ENCODE measurements at regions not wholly inside any gene's neighbourhood (a gene's known extent, or its start where the extent isn't known, plus 50 kb on each side); places are given as distances from the start of the nearest gene placed in this dataset.
"Not testable (repeated sequence)": the region's sequence is repeated elsewhere in the genome, so short reads cannot be mapped to it uniquely, and the experiment has no call there.

DNA sequence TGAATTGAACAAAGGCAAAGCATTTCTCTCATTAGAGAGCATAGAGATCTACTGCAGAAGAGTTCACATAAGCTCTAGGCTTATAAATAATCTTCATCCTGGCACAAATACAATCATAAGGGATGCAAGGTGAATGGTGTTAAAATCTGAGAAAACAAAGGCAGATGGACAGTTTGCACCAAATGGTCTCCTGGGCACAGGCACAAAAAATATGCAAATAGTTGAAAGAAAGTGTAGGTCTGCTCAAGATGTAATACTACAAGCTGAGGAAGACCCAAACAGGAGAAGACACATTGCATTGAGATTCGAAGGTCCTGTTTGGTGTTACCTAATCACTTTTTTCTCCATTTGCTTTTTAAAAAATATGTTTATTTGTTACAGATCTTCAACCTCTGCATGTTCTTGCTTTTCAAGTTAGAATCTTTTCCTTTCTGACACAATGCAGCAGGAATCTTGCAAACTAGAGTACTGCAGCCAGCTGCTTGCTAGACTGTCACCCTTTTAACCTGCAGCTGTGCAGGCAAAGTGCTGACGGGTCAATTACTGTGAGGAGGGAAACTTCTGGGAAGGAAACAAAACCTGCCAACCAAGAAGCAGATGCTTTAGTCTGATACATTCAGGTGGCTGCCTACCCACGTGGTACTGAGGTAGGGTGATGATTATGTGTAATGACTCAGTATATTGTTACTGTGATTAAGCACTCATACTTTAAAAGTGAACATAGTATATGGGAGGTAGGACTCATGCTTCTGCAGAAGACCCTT is 1048.6 kb upstream of the SEMA6A start:
- no peak for DNase-seq (ENCODE audit: low read depth)
- TF ChIP-seq, protein P1, sequence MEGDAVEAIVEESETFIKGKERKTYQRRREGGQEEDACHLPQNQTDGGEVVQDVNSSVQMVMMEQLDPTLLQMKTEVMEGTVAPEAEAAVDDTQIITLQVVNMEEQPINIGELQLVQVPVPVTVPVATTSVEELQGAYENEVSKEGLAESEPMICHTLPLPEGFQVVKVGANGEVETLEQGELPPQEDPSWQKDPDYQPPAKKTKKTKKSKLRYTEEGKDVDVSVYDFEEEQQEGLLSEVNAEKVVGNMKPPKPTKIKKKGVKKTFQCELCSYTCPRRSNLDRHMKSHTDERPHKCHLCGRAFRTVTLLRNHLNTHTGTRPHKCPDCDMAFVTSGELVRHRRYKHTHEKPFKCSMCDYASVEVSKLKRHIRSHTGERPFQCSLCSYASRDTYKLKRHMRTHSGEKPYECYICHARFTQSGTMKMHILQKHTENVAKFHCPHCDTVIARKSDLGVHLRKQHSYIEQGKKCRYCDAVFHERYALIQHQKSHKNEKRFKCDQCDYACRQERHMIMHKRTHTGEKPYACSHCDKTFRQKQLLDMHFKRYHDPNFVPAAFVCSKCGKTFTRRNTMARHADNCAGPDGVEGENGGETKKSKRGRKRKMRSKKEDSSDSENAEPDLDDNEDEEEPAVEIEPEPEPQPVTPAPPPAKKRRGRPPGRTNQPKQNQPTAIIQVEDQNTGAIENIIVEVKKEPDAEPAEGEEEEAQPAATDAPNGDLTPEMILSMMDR (conservative IDR thresholded peaks at IDR 0.05; ENCODE audit: low read depth, low read length): no peak

DNA sequence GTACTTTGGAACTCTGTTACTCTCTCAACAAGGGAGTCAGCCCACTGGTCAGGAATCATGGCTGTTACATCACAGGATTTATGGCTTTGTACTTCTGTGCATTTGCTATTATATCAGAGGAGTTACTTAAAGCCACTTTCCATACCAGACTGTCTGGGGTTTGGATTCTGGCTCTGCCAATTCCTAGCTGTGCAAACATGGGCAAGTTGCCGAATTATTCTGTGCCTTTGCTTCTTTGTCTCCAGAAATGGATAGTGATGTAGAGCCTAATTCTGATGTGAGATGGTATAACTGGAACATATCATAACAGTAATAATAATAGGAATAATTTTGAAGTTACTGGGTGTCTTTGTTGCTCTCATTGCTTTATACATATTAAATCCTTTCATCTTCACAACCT is 1047.3 kb upstream of the SEMA6A start:
- no peak overlapping the region for H3K4me3 ChIP-seq (ENCODE audit: low read length)
- DNase-seq (ENCODE audit: low read depth): no peak
- TF ChIP-seq, protein P1 (conservative IDR thresholded peaks at IDR 0.05; ENCODE audit: low read depth, low read length): no peak

More for the DNA sequence above, 1048.6 kb upstream of the SEMA6A start:
- H3K4me3 ChIP-seq (ENCODE audit: low read length): no peak overlapping the region

DNA sequence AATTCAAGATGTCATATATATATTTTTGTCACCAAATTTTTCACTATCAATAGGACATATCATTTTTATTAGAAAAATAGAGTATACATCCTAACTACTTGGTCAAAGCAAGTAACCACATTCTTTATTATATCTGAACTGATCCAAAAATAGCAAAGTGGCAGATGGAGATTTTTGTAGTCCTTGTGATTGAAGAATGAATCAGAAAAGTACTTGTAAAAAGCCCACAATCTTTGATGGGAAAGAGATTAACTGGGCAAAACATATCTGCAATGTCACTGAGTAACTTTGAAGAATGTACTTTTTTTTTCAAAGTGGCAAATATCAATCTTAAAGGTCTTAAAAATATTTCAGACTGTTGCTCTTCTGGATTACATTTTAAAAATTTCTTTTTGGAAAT is 1040.6 kb upstream of the SEMA6A start:
- TF ChIP-seq, protein P1 (conservative IDR thresholded peaks at IDR 0.05; ENCODE audit: low read depth, low read length): no peak
- no peak for DNase-seq (ENCODE audit: low read depth)
- no peak overlapping the region for H3K4me3 ChIP-seq (ENCODE audit: low read length)

DNA sequence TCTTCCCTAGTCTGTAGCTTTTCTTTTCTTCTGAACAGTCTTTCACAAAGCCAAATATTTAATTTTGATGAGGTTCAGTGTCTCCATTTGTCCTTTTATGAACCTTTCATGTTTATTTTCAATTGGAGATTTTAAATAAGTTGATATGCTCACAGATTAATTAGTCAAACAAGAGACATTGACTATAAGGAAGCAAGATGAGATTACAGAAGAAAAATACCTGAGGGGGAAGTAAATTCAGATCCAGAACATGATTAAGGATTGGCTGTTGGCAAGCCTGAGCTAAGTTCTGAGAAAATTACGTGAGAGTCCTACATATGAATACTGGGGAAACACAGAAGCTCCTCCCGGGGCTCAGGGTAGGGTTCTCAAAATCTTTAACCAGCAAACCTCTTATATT is 1039.8 kb upstream of the SEMA6A start:
- no peak for DNase-seq (ENCODE audit: low read depth)
- no peak overlapping the region for H3K4me3 ChIP-seq (ENCODE audit: low read length)
- TF ChIP-seq, protein P1 (conservative IDR thresholded peaks at IDR 0.05; ENCODE audit: low read depth, low read length): no peak

DNA sequence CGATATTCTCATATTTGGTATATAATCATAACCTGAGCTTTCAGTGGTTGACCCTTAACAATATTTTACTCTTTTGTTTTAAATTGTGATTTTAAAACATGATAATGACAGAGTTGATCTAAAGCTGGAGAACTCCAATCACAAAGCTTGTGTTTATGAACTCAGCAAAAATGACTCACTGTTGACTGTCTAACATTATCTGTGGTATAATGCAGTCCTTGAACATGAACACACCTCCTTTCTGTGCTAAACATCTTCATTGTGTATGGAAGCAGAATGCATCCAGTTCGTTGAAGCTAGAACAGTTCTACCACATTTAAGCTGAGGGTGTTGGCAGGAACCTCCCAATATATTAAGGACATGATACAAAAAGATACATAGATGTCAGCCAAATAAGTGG is 1030.2 kb upstream of the SEMA6A start:
- TF ChIP-seq, protein P1 (conservative IDR thresholded peaks at IDR 0.05; ENCODE audit: low read depth, low read length): no peak
- no peak for DNase-seq (ENCODE audit: low read depth)
- no peak overlapping the region for H3K4me3 ChIP-seq (ENCODE audit: low read length)

DNA sequence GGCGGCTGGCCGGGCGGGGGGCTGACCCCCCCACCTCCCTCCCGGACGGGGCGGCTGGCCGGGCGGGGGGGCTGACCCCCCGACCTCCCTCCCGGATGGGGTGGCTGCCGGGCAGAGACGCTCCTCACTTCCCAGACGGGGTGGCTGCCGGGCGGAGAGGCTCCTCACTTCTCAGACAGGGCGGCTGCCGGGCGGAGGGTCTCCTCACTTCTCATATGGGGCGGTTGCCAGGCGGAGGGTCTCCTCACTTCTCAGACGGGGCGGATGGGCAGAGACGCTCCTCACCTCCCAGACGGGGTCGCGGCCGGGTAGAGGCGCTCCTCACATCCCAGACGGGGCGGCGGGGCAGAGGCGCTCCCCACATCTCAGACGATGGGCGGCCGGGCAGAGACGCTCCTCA is 1025.2 kb upstream of the SEMA6A start:
- not testable (repeated sequence) for DNase-seq (ENCODE audit: low read depth); H3K4me3 ChIP-seq (ENCODE audit: low read length)

DNA sequence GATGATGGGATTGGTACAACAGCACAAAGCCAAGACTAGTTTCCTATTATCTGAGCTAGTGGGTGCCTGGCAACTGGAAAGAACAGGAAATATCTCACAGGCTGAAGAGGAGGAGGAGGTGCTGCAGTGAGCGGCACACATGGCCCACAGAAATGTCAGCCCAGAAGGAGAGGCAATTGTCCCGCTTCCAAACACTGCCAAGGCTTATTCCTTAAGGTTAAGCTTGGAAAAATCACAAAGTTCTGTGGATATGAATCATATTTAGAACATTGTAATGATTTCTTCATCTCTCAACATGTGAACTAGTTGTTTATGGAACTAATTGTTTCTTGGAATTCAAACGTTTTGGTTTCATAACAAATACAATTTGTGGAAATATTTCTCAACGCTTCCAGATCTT is 1019.5 kb upstream of the SEMA6A start:
- no peak for DNase-seq (ENCODE audit: low read depth)
- H3K4me3 ChIP-seq (ENCODE audit: low read length): no peak overlapping the region
- TF ChIP-seq, protein P1 (conservative IDR thresholded peaks at IDR 0.05; ENCODE audit: low read depth, low read length): no peak
